Epidermal melanocyte (primary cell): ENCODE measurements at regions not wholly inside any gene's neighbourhood (a gene's known extent, or its start where the extent isn't known, plus 50 kb on each side); places are given as distances from the start of the nearest gene placed in this dataset.

Experiments used
- DNase-seq: peaks from one replicate; pipeline ENCODE4 v3.0.0; 2011; ENCODE audit warnings: low spot score; ENCODE audit not compliant: insufficient read length

DNA sequence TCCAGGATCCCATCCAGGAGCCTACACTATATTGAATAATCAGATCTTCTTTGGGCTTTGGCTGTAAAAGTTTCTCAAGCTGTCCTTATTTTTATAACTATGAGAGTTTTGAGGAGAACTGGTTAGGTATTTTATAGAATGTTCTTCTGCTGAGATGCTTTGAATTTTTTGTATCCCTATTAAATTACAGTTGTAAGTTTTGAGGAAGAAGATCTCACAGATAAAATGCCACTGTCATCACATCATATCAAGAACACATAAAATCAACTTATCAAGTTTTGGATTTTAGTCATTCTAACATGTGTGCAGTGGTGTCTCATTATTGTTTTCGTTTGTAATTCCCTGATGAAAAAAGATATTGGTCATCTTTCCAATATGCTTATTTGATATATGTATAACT, 260.2 kb upstream of the COL3A1 start:
- no peak for DNase-seq

GRCh38 chr2:188720811-188721605, 253.2 kb upstream of the COL3A1 start:
- DNase-seq = no peak

DNA sequence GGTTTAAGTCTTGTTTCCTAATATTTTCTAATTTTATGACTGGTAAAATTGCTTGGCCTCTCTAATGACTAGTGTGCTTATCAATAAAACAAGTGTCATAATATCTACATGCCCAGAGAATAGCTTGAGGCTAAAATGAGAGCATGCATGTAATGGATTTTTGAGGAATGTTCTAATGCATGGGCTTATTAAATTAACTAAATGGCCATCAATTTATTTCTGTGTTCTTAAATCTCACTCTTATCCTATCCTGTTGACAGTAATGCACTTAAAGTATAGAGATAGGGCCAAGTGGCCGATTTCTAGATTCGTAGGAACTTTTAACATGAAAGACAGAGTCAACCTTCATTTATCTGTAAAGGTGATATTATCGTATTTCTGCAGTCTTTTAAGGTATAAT, 252.4 kb upstream of the COL3A1 start:
- no peak for DNase-seq

DNA sequence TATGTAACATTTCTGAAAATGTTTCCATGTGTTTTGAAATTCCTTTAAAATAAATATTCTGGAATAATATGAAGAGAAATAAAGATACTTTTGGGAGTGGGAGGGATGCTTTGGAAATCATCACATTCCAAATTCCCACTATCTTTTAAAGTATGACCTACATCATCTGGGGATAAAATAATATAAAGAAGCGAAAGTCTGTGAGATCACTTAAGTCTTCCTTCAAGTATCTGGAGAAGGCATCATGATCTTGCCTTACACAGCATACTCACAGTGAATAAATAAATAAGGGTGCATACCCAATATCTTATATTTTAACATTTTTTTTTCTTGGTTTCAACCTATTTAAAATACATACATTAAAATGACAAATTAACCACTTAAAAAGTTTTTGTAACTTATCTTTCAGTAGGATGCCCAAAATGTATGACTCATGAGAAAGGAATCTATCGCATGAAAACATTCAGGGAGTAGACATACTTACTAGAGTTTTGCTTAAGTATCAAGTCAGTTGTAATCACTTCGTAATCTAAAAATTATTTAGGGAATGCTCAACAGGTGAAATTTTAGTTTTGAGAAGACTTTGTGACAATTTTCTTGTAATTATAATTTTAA, 248.3 kb upstream of the COL3A1 start:
- DNase-seq = no peak

DNA sequence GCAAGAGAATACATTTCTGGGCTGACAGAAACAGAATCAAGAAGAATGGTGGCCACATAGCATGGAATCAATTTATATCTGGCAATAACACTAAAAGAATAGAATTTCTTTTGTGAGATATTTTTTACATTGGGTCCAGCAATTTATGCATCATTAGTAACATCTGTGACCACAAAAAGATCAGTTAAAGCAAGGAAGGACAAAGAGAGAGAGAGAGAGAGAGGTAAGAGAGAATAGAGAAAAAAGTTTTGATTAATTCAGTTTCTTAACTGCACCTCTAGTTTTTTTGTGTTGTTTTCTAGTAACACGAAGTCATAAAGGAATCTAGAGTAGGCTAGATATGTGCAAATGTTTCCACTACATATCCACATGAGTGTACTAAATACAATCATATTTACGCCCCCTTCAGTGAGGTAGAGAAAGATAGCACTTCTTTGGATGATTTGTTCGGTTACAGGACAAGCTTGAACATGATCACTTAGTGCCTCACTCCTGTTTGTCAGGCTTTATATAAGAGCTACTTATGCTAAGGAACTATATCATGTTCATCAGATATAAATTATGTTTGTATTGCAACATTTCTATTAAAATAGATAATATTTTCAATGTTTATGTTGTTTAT, 247.4 kb upstream of the COL3A1 start:
- no peak for DNase-seq

- no peak for DNase-seq
Observed at GRCh38 chr2:188727846-188728245, 246.3 kb upstream of the COL3A1 start.

- DNase-seq = no peak
Observed at GRCh38 chr2:188734691-188735090, 239.5 kb upstream of the COL3A1 start.

- no peak for DNase-seq
Observed at GRCh38 chr2:188746727-188747126, 227.4 kb upstream of the COL3A1 start.

- DNase-seq = no peak
Observed at GRCh38 chr2:188751816-188752215, 222.4 kb upstream of the COL3A1 start.

DNA sequence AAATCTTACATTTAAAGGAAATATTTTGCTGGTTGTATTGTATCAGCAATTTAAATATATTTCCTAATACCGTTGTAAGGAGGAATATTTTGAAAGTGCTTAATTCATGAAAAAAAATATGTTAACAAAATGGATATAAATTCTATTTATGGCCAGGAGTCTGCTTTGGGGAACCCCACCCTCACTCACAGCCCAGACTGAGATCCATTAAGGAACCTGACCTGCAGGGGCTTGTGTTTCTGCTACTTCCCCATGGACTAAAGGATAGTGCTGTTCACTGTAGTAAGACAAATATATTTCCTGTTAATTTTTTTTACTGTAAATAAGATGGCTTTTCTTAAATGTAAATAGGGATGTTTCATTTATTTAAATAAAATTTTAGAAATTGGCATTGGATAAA, 221.9 kb upstream of the COL3A1 start:
- DNase-seq = no peak

GRCh38 chr2:188762151-188762550, 212.0 kb upstream of the COL3A1 start:
- DNase-seq = no peak

DNA sequence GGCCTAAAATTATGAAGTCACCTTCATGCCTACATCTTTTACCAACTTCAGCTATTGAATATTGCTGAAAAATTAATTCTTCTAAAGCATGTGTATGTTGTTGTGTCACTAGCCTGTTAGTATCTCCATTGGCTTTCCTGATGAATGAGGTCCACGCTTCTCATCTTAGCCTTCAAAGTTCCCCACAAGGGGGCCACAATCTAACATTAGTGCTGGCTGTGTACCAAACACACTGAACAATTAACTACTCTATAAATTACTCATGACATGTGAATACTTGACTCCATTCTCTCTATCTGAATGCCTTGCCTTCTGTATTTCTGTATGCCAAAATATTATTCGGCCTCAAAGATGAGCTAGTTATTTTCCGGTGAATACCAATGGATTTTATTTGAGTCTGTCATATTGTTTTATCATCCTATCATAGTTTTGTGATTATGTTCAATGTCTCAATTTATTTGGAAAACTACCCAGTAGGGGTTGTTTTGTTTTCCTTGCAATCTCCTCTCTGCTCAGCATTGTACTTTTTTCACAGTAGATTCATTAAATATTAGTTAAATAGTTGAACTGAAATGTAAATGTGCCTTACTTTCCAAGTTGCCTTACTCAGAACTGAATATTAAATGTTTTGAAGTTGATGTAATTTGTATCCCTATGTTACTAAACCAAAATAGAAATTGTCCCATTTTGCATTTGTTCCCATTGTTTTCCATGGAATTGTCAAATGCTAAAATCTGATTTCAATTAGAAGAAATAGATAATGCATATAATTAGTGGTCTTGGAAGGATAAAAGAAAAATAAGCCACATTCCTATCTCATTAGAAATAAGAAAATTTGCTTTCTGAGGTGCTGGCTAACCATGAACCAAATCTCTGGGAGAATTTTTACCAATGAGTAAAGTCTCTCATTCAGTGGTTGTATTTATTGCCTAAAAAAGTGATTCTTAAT, 208.4 kb upstream of the COL3A1 start:
- DNase-seq = no peak

DNA sequence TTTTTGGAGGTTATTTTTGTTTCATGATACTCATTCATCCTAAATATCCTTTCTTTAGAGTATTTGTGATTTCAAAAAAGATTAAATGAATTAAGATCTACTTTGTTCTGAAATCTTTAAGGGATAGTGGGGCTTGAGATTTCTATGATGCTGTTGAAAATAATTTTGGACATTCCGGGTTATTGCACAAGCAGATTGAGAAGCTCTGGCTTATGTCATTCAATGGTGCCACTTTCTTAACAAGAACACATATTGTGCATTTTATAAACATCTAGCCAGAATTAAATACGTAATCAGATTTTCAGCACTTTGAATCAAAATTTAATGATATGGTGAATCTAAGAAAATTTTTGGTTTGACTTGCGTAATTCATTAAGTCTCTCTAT, 207.7 kb upstream of the COL3A1 start:
- DNase-seq = no peak

- no peak for DNase-seq
Observed at GRCh38 chr2:188767176-188767575, 207.0 kb upstream of the COL3A1 start.

- DNase-seq = no peak
Observed at GRCh38 chr2:188770296-188770695, 203.9 kb upstream of the COL3A1 start.

GRCh38 chr2:188773075-188773474, 201.1 kb upstream of the COL3A1 start:
- no peak for DNase-seq

GRCh38 chr2:188776634-188777033, 197.5 kb upstream of the COL3A1 start:
- DNase-seq = no peak

DNA sequence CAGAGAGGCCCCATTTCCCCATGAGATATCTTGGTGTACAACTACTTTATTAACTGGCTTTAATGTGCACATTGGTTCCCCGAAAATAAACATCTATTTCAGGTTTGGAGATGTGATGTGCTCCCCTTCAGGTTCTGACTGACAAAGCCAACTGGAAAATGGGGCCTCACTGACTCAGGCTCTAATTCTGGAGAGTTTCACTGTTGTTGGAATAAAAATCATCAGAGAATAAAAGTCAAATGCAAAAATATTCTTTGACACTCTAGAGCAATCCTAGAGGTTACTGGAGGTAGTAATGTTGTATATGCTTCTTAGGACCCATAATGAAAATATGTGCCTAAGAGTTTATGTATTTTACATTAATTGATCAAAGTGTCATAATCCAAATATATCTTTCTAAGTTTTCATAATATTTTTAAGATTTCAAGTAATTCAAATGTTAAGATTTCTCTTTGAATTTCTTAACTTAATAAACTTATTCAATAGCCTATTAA, 189.9 kb upstream of the COL3A1 start:
- DNase-seq = no peak

GRCh38 chr2:188785061-188785460, 189.1 kb upstream of the COL3A1 start:
- no peak for DNase-seq

- DNase-seq = no peak
Observed at GRCh38 chr2:188785490-188785889, 188.7 kb upstream of the COL3A1 start.

DNA sequence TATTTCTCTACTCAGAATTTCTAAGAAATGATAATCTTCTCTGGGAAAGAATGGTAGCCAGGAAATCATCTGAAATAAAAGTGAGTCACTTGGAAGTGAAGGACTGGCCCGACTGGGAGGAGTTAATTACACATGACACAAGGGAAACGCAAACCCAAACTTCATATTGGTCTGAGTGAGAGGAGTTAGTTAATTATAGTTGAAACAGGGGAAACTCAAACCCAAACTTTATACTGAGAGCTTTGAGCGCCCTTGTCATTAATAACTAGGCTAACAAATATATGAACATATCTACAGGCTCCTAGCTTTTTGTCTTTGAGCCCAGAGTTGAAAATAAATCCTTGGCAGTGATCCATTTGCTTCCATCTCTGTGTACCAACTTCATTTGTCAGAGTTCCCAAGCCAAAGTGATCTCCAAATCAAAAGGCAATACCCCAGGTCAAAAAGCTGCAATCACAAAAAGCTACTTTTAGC, 187.8 kb upstream of the COL3A1 start:
- no peak for DNase-seq
